ENCODE measurements at regions not wholly inside any gene's neighbourhood (a gene's known extent, or its start where the extent isn't known, plus 50 kb on each side); places are given as distances from the start of the nearest gene placed in this dataset.

GRCh38 chr1:188857526-188858087 is 1620.1 kb downstream of the BRINP3 start:
- TF ChIP-seq CTCF (IDR thresholded peaks at IDR 0.05), result no peak
- no peak for TF ChIP-seq POLR2A (IDR thresholded peaks at IDR 0.05)

Data from body of pancreas (tissue), 4 donors.